BJ (cell line): ENCODE measurements at regions not wholly inside any gene's neighbourhood (a gene's known extent, or its start where the extent isn't known, plus 50 kb on each side); places are given as distances from the start of the nearest gene placed in this dataset.

Experiments
- CTCF ChIA-PET: fragments of 350-600 bp; formaldehyde crosslinking; extraction: SDS; loops from one replicate; lab custom pipeline; 2021; ENCODE audit warnings: antibody characterized with exemption, inconsistent platforms; lab: Yijun Ruan, JAX
- POLR2A ChIA-PET: fragments of 300-600 bp; sonication (Branson Sonifier 250); formaldehyde crosslinking; extraction: SDS; loops from one replicate; lab custom pipeline; 2021; ENCODE audit warnings: antibody characterized with exemption; lab: Charles Lee
- DNase-seq: peaks from one replicate; pipeline ENCODE4 v3.0.0-alpha.2; 2011; ENCODE audit warnings: low read depth
- H3K27me3 ChIP-seq: 2 replicates; pipeline ENCODE4 v1.6.0; 2011; ENCODE audit warnings: low read length; ENCODE audit not compliant: control insufficient read depth, insufficient read depth
- H3K36me3 ChIP-seq: 2 replicates; pipeline ENCODE4 v1.5.1; 2011; ENCODE audit warnings: low read length; ENCODE audit not compliant: control insufficient read depth, insufficient read depth
- H3K4me3 ChIP-seq: 2 replicates; pipeline ENCODE4 v1.5.1; 2011; ENCODE audit warnings: low read depth, mild to moderate bottlenecking, control low read depth, low read length
- CTCF ChIP-seq: IDR thresholded peaks from 2 replicates; pipeline ENCODE4 v1.5.1; 2011; ENCODE audit warnings: low read depth, mild to moderate bottlenecking, control low read depth, inconsistent platforms, low read length, moderate library complexity; ENCODE audit not compliant: insufficient read depth

- ChIA-PET POLR2A (no interaction called here), CTCF (interaction anchor here (1.2 kb wide), 1 partner anchor 11 kb away, joined by 3 read pairs; no protein-coding TSS in a partner anchor)
- DNase-seq: no peak
- TF ChIP-seq CTCF: no peak
- Histone ChIP-seq H3K36me3 (no peaks in the 10 kb centered on the region), H3K27me3 (no peaks in the 10 kb centered on the region), H3K4me3 (no peak overlapping the region)
These were observed 218.5 kb upstream of the NR2F2 start for GRCh38 chr15:96112018-96112417.

GRCh38 chr15:96115642-96116041 is 214.9 kb upstream of the NR2F2 start:
- POLR2A ChIA-PET: no interaction called here
- CTCF ChIA-PET: interaction anchor here (1.0 kb wide), 1 partner anchor 165 kb away, joined by 3 read pairs; no protein-coding TSS in a partner anchor
- no peak overlapping the region for H3K4me3 ChIP-seq

GRCh38 chr15:96117270-96117669 is 213.2 kb upstream of the NR2F2 start:
- POLR2A ChIA-PET: no interaction called here
- Histone ChIP-seq H3K36me3 (no peaks in the 10 kb centered on the region), H3K27me3 (no peaks in the 10 kb centered on the region), H3K4me3 (no peak overlapping the region)
- CTCF ChIA-PET: interaction anchor here (0.6 kb wide), 1 partner anchor 20 kb away, joined by 3 read pairs; no protein-coding TSS in a partner anchor
- DNase-seq: no peak
- TF ChIP-seq CTCF: no peak

More at GRCh38 chr15:96115642-96116041, 214.9 kb upstream of the NR2F2 start:
- H3K27me3 ChIP-seq: no peaks in the 10 kb centered on the region
- no peak for TF ChIP-seq CTCF
- no peaks in the 10 kb centered on the region for H3K36me3 ChIP-seq
- DNase-seq: no peak

- Histone ChIP-seq H3K4me3 (no peak overlapping the region), H3K36me3 (no peaks in the 10 kb centered on the region), H3K27me3 (no peaks in the 10 kb centered on the region)
- DNase-seq: no peak
- POLR2A ChIA-PET: no interaction called here
- no peak for TF ChIP-seq CTCF
- CTCF ChIA-PET: no interaction called here
These were observed 210.8 kb upstream of the NR2F2 start for GRCh38 chr15:96119734-96120133.

- DNase-seq: no peak
- Histone ChIP-seq H3K36me3 (no peaks in the 10 kb centered on the region), H3K27me3 (no peaks in the 10 kb centered on the region), H3K4me3 (no peak overlapping the region)
- ChIA-PET CTCF (no interaction called here), POLR2A (no interaction called here)
- no peak for TF ChIP-seq CTCF
These were observed 209.2 kb upstream of the NR2F2 start for GRCh38 chr15:96121086-96121920.
